Sigmoid colon (tissue), 6 donors: ENCODE measurements at regions not wholly inside any gene's neighbourhood (a gene's known extent, or its start where the extent isn't known, plus 50 kb on each side); places are given as distances from the start of the nearest gene placed in this dataset.

Experiments
- DNase-seq: peaks from one replicate; pipeline ENCODE4 v3.0.0-alpha.2; 2019
- H3K27ac ChIP-seq, 4 donors: fragments of 200-600 bp; sonication (generic); one replicate each; pipeline ENCODE4 v1.5.1; 2016 to 2019; ENCODE audit warnings: mild to moderate bottlenecking in 1 of 4
- H3K27me3 ChIP-seq, 3 donors: fragments of 200-600 bp; sonication (generic); one replicate each; pipeline ENCODE4 v1.5.1; 2019; ENCODE audit warnings: mild to moderate bottlenecking in 1 of 3
- H3K36me3 ChIP-seq, 4 donors: fragments of 200-600 bp; sonication (generic); one replicate each; pipeline ENCODE4 v1.5.1; 2016 to 2019
- H3K4me1 ChIP-seq, 4 donors: fragments of 200-600 bp; sonication (generic); one replicate each; pipeline ENCODE4 v1.5.1; 2017 to 2019
- H3K4me3 ChIP-seq, 4 donors: fragments of 200-600 bp; sonication (generic); one replicate each; pipeline ENCODE4 v1.5.1; 2017 to 2019; ENCODE audit warnings: mild to moderate bottlenecking in 2 of 4, moderate library complexity in 1 of 4
- H3K9me3 ChIP-seq, 4 donors: fragments of 200-600 bp in 3 of 4; sonication (generic) in 3 of 4; one replicate each; pipeline versions ENCODE4 v1.5.1 to v1.6.1; 2013 to 2019
- CTCF ChIP-seq, 4 experiments: fragments of 450-650 bp in 3 of 4; fragments of 200-600 bp in 1 of 4; IDR thresholded peaks; one replicate each; pipeline ENCODE4 v1.5.1; 2016 to 2019; ENCODE audit warnings: antibody characterized with exemption in 4 of 4, mild to moderate bottlenecking in 3 of 4, moderate library complexity in 2 of 4
- EP300 ChIP-seq, 4 donors: sonication (generic); formaldehyde crosslinking; IDR thresholded peaks; one replicate each; pipeline ENCODE4 v1.6.1; 2017; ENCODE audit warnings: antibody characterized with exemption in 4 of 4
- POLR2A ChIP-seq, 2 donors: fragments of 450-650 bp; IDR thresholded peaks; one replicate each; pipeline ENCODE4 v1.6.1; 2016; ENCODE audit warnings: antibody characterized with exemption in 2 of 2, mild to moderate bottlenecking in 2 of 2, moderate library complexity in 2 of 2
- POLR2AphosphoS5 ChIP-seq, 4 donors: sonication (generic); formaldehyde crosslinking; IDR thresholded peaks; one replicate each; pipeline ENCODE4 v1.6.1; 2017; ENCODE audit warnings: antibody characterized with exemption in 4 of 4
- WGBS, 2 donors: extraction: QIAGEN DNeasy Blood & Tissue Kit; methylation state at CpG; one replicate each; pipeline ENCODE4 v1.1.7; 2013; 5-methylcytosine and 5-hydroxymethylcytosine counted together
- intact Hi-C: fragments of 100-400 bp; cut with DNase I; formaldehyde crosslinking; loops from one replicate; pipeline ENCODE4 v1.15.1; 2023
- donor health status: healthy with polysubstance abuse.
- donor health status: healthy.

DNA sequence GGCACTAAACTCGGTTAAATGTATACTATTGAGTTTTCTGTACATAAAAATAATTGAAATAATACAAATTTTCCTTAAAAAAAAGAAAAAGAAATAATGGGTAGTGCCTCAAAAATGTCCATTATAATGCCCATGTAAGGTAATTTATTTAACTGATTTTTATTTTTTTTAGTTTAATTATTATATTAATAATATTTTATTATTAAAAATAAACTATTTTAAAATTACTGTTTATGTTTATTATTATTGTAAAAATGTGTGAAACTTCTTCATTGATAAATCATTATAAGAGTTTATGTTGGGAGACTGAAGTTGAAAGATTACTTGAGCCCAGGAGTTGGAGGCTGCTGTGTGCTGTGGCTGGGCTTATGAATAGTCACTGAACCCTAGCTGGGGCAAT is 925.5 kb upstream of the EPHA7 start:
- 77 to 79% methylated on average over 1 of the region's 1 CpG for WGBS, 2 donors
- Histone ChIP-seq H3K27me3 (no peaks in the 10 kb centered on the region), H3K27ac (no peak overlapping the region), H3K4me1 (no peaks in the 10 kb centered on the region), H3K4me3 (no peak overlapping the region), H3K36me3 (no peaks in the 10 kb centered on the region), H3K9me3 (no peaks in the 10 kb centered on the region)
- intact Hi-C loops = no loop called here
- TF ChIP-seq POLR2A (IDR thresholded peaks at IDR 0.05) (no peak), EP300 (IDR thresholded peaks at IDR 0.05) (no peak), CTCF (IDR thresholded peaks at IDR 0.05) (no peak), POLR2AphosphoS5 (IDR thresholded peaks at IDR 0.05) (no peak)
- no peak for DNase-seq

- 73 to 80% methylated on average over 2 of the region's 2 CpGs for WGBS, 2 donors
- no peak overlapping the region for H3K27ac ChIP-seq
- intact Hi-C loops = no loop called here
- no peaks in the 10 kb centered on the region for H3K4me1 ChIP-seq
- no peak overlapping the region for H3K4me3 ChIP-seq
- no peak for DNase-seq
- no peaks in the 10 kb centered on the region for H3K36me3 ChIP-seq
- no peaks in the 10 kb centered on the region for H3K9me3 ChIP-seq
- TF ChIP-seq POLR2AphosphoS5 (IDR thresholded peaks at IDR 0.05) = no peak
- TF ChIP-seq POLR2A (IDR thresholded peaks at IDR 0.05) = no peak
- no peak for TF ChIP-seq EP300 (IDR thresholded peaks at IDR 0.05)
- TF ChIP-seq CTCF (IDR thresholded peaks at IDR 0.05) = no peak
- no peaks in the 10 kb centered on the region for H3K27me3 ChIP-seq
These were observed 921.8 kb upstream of the EPHA7 start for GRCh38 chr6:94341173-94341572.

- intact Hi-C loops = no loop called here
- no peak for DNase-seq
These were observed 904.5 kb upstream of the EPHA7 start for GRCh38 chr6:94323853-94324252.

GRCh38 chr6:94300424-94301144 is 881.2 kb upstream of the EPHA7 start:
- TF ChIP-seq CTCF (IDR thresholded peaks at IDR 0.05) = no peak
- TF ChIP-seq EP300 (IDR thresholded peaks at IDR 0.05) = no peak
- no peak for TF ChIP-seq POLR2A (IDR thresholded peaks at IDR 0.05)
- no peak for TF ChIP-seq POLR2AphosphoS5 (IDR thresholded peaks at IDR 0.05)
- intact Hi-C loops = no loop called here
- H3K4me3 ChIP-seq = no peak overlapping the region
- no peak for DNase-seq
- H3K4me1 ChIP-seq = no peaks in the 10 kb centered on the region
- WGBS, 2 donors = 86% methylated on average over 5 of the region's 5 CpGs
- H3K27ac ChIP-seq = no peak overlapping the region
- H3K9me3 ChIP-seq = peaks cover 0 to 2% (median 0%) of the 10 kb centered on the region in 4 donors
- no peaks in the 10 kb centered on the region for H3K27me3 ChIP-seq
- H3K36me3 ChIP-seq = no peaks in the 10 kb centered on the region

More at GRCh38 chr6:94323853-94324252, 904.5 kb upstream of the EPHA7 start:
- Histone ChIP-seq H3K27me3 (no peaks in the 10 kb centered on the region), H3K36me3 (no peaks in the 10 kb centered on the region), H3K4me1 (no peaks in the 10 kb centered on the region), H3K4me3 (no peak overlapping the region), H3K27ac (no peak overlapping the region), H3K9me3 (no peaks in the 10 kb centered on the region)
- no peak for TF ChIP-seq EP300 (IDR thresholded peaks at IDR 0.05)
- TF ChIP-seq POLR2AphosphoS5 (IDR thresholded peaks at IDR 0.05) = no peak
- no peak for TF ChIP-seq CTCF (IDR thresholded peaks at IDR 0.05)
- TF ChIP-seq POLR2A (IDR thresholded peaks at IDR 0.05) = no peak
- 81 to 85% methylated on average over 1 of the region's 1 CpG for WGBS, 2 donors

GRCh38 chr6:94289131-94289530 is 869.8 kb upstream of the EPHA7 start:
- Histone ChIP-seq H3K9me3 (no peaks in the 10 kb centered on the region), H3K36me3 (no peaks in the 10 kb centered on the region), H3K4me3 (no peak overlapping the region), H3K4me1 (peaks cover 0 to 5% (median 0%) of the 10 kb centered on the region in 4 donors), H3K27ac (no peak overlapping the region), H3K27me3 (no peaks in the 10 kb centered on the region)
- intact Hi-C loops = no loop called here
- 79 to 88% methylated on average over 6 of the region's 6 CpGs for WGBS, 2 donors
- DNase-seq = no peak
- no peak for TF ChIP-seq POLR2A (IDR thresholded peaks at IDR 0.05)
- no peak for TF ChIP-seq POLR2AphosphoS5 (IDR thresholded peaks at IDR 0.05)
- no peak for TF ChIP-seq CTCF (IDR thresholded peaks at IDR 0.05)
- TF ChIP-seq EP300 (IDR thresholded peaks at IDR 0.05) = no peak
